ENCODE measurements at regions not wholly inside any gene's neighbourhood (a gene's known extent, or its start where the extent isn't known, plus 50 kb on each side); places are given as distances from the start of the nearest gene placed in this dataset.
A peak's percentile ranks its signal among the peaks of the same experiment; 100 is the strongest.

- Histone ChIP-seq H3K9me3 (ENCODE audit: insufficient read depth in 2 of 2, low read depth in 1 of 2, low read length in 1 of 2) (0 out of 4 replicates have a peak, but pooled peaks cover 0 to 2% of the 10 kb centered on the region in 2 experiments), H4K5ac (ENCODE audit: insufficient read length, low read depth, low read length) (no peak overlapping the region), H2BK5ac (ENCODE audit: low read depth, low read length) (no peak overlapping the region), H3K23me2 (ENCODE audit: low read depth, low read length) (peaks cover 7% of the 10 kb centered on the region), H3K79me1 (ENCODE audit: low read depth, low read length) (no peaks in the 10 kb centered on the region), H3K4ac (replicated peaks; ENCODE audit: insufficient read length, low read depth, low read length) (no peak overlapping the region), H3K4me3 (ENCODE audit: extremely low read depth in 1 of 4, insufficient read depth in 2 of 4, low read depth in 3 of 4, low read length in 4 of 4) (no peak overlapping the region), H3K14ac (ENCODE audit: insufficient read length) (no peak overlapping the region), H3K4me2 (ENCODE audit: insufficient read depth in 1 of 2, low read depth in 2 of 2, low read length in 2 of 2) (no peak overlapping the region), H2AK5ac (ENCODE audit: low read depth, low read length) (no peak overlapping the region), H4K8ac (ENCODE audit: extremely low read depth, insufficient read depth, low read length) (no peak overlapping the region), H3K18ac (ENCODE audit: extremely low read depth, low read length) (no peak overlapping the region), H2BK15ac (ENCODE audit: low read length) (no peak overlapping the region), H4K20me1 (replicated peaks in 1 of 2; ENCODE audit: control insufficient read depth in 1 of 2, insufficient read depth in 2 of 2, low read length in 2 of 2) (no peaks in the 10 kb centered on the region), H3K9ac (replicated peaks in 1 of 4; ENCODE audit: extremely low read depth in 1 of 4, low read depth in 3 of 4, low read length in 3 of 4) (no peak overlapping the region), H3K79me2 (ENCODE audit: control insufficient read depth in 1 of 2, insufficient read depth in 2 of 2, low read length in 2 of 2) (no peaks in the 10 kb centered on the region), H3K27ac (ENCODE audit: low read depth, low read length) (no peak overlapping the region), H2BK12ac (ENCODE audit: low read depth, low read length) (no peak overlapping the region), H3K4me1 (replicated peaks in 1 of 4; ENCODE audit: control insufficient read depth in 3 of 4, insufficient read depth in 4 of 4, low read length in 3 of 4) (peaks cover 0 to 7% (median 0%) of the 10 kb centered on the region in 4 experiments; a peak in 2 of 7 replicates), H3K56ac (replicated peaks; ENCODE audit: insufficient read length, low read depth, low read length) (no peak overlapping the region), H3K23ac (ENCODE audit: insufficient read length) (no peak overlapping the region), H2BK20ac (ENCODE audit: low read length) (no peak overlapping the region), H4K91ac (replicated peaks; ENCODE audit: insufficient read length, low read length) (no peak overlapping the region), H2AFZ (ENCODE audit: low read length) (no peak overlapping the region), H3K27me3 (replicated peaks in 1 of 4; ENCODE audit: control insufficient read depth in 3 of 4, extremely low read depth in 1 of 4, insufficient read depth in 3 of 4, low read length in 3 of 4) (peaks cover 0 to 7% (median 5%) of the 10 kb centered on the region in 4 experiments; a peak in 4 of 7 replicates), H2BK120ac (replicated peaks; ENCODE audit: low read depth, low read length) (no peak overlapping the region), H3K36me3 (ENCODE audit: control insufficient read depth in 2 of 4, insufficient read depth in 4 of 4, low read length in 3 of 4) (no peaks in the 10 kb centered on the region)
- FAIRE-seq (no peak), DNase-seq (ENCODE audit: low read depth in 1 of 2, low spot score in 2 of 2) (peak in 1 of 2 experiments; percentile 14)
- 87% methylated on average over 6 of the region's 6 CpGs; no CpG with 5 or more reads in 1 of the 2 experiments for WGBS, 2 experiments (ENCODE audit: extremely low coverage in 1 of 2, insufficient coverage in 1 of 2, insufficient read length in 1 of 2, insufficient replicate concordance in 2 of 2, low coverage in 1 of 2, low lambda C conversion rate in 2 of 2, missing lambda C conversion rate in 1 of 2)
- TF ChIP-seq JUN (IDR thresholded peaks at IDR 0.05; ENCODE audit: low read depth, low read length), result no peak
- TF ChIP-seq MAFK (IDR thresholded peaks at IDR 0.05; ENCODE audit: low read depth, low read length), result no peak
- TF ChIP-seq SP2 (IDR thresholded peaks at IDR 0.05; ENCODE audit: low read length), result no peak
- no peak for TF ChIP-seq CHD1 (IDR thresholded peaks at IDR 0.05; ENCODE audit: low read depth, low read length)
- no peak for TF ChIP-seq PHF8 (conservative IDR thresholded peaks at IDR 0.05; ENCODE audit: low read depth, low read length)
- TF ChIP-seq NANOG (IDR thresholded peaks at IDR 0.05; ENCODE audit: insufficient read depth, low read depth, low read length, poor library complexity, severe bottlenecking), result no peak
- TF ChIP-seq SUZ12 (IDR thresholded peaks at IDR 0.05; ENCODE audit: low read length), result no peak
- TF ChIP-seq CTBP2 (IDR thresholded peaks at IDR 0.05; ENCODE audit: borderline replicate concordance, insufficient read depth, insufficient read length, low read length), result no peak
- no peak for TF ChIP-seq EP300 (IDR thresholded peaks at IDR 0.05; ENCODE audit: borderline replicate concordance in 1 of 2, low read depth in 2 of 2, low read length in 2 of 2)
- TF ChIP-seq SP1 (IDR thresholded peaks at IDR 0.05; ENCODE audit: low read depth, low read length), result no peak
- TF ChIP-seq CREB1 (IDR thresholded peaks at IDR 0.05), result no peak
- no peak for TF ChIP-seq CBX5 (IDR thresholded peaks at IDR 0.05; ENCODE audit: low read depth, low read length)
- ChIA-PET POLR2A (ENCODE audit: partially characterized antibody) (no interaction called here), CTCF (ENCODE audit: partially characterized antibody) (no interaction called here)
These were observed 52.5 kb upstream of the COMTD1 start for GRCh38 chr10:75288140-75288711.
